Adrenal gland (tissue), 5 donors: ENCODE measurements at regions not wholly inside any gene's neighbourhood (a gene's known extent, or its start where the extent isn't known, plus 50 kb on each side); places are given as distances from the start of the nearest gene placed in this dataset.

Experiments used
- CTCF ChIP-seq, 6 experiments: fragments of 450-650 bp in 4 of 6; fragments of 200-600 bp in 2 of 6; sonication (generic) in 1 of 6; IDR thresholded peaks; 1 replicate in 5 of 6; 2 replicates in 1 of 6; pipeline versions ENCODE4 v1.5.1 to v1.8.0; 2016 to 2021; ENCODE audit warnings: antibody characterized with exemption in 6 of 6, mild to moderate bottlenecking in 2 of 6, moderate library complexity in 1 of 6
- POLR2A ChIP-seq, 2 donors: fragments of 450-650 bp; IDR thresholded peaks; one replicate each; pipeline ENCODE4 v1.6.1; 2017; ENCODE audit warnings: antibody characterized with exemption in 2 of 2, mild to moderate bottlenecking in 2 of 2, moderate library complexity in 1 of 2
- donor health status: DM: no; HTN: no; CAD: no.

GRCh38 chr11:69940246-69940610 lies 121.0 kb upstream of the FGF3 start:
- TF ChIP-seq CTCF (IDR thresholded peaks at IDR 0.05) (no peak), POLR2A (IDR thresholded peaks at IDR 0.05) (no peak)
